K562 (cell line): ENCODE measurements at regions not wholly inside any gene's neighbourhood (a gene's known extent, or its start where the extent isn't known, plus 50 kb on each side); places are given as distances from the start of the nearest gene placed in this dataset.

Source experiments
- C11orf30 ChIP-seq: fragments of 450-650 bp; IDR thresholded peaks from 2 replicates; pipeline ENCODE4 v1.6.1; 2016; ENCODE audit warnings: low read depth, mild to moderate bottlenecking
- CHD1 ChIP-seq: fragments of 200-600 bp; sonication (generic); IDR thresholded peaks from one replicate; pipeline ENCODE4 v1.6.1; 2012; ENCODE audit warnings: mild to moderate bottlenecking, moderate library complexity, low read length, inconsistent platforms
- CSDE1 ChIP-seq, 2 experiments: fragments of 450-650 bp; IDR thresholded peaks; 2 replicates each; pipeline ENCODE4 v1.6.1; 2016; ENCODE audit warnings: mild to moderate bottlenecking in 1 of 2
- DPF2 ChIP-seq: fragments of 450-650 bp; IDR thresholded peaks from 2 replicates; pipeline ENCODE4 v1.6.1; 2016
- EZH2 ChIP-seq: IDR thresholded peaks from 2 replicates; pipeline ENCODE4 v1.6.1; 2012; ENCODE audit warnings: low read depth, mild to moderate bottlenecking, inconsistent platforms, low read length, borderline replicate concordance
- FOSL1 ChIP-seq: fragments of 200-800 bp; sonication (Bioruptor generic); conservative IDR thresholded peaks from 2 replicates; pipeline ENCODE4 v1.6.1; 2016; ENCODE audit warnings: missing genetic modification characterization, missing compliant biosample characterization
- HCFC1 ChIP-seq: IDR thresholded peaks from 2 replicates; pipeline ENCODE4 v1.6.1; 2012; ENCODE audit warnings: low read depth, low read length, improper control_type of control experiment
- IRF1 ChIP-seq: sonication (generic); formaldehyde crosslinking; IDR thresholded peaks from 2 replicates; pipeline ENCODE4 v1.8.0; 2022; ENCODE audit warnings: missing genetic modification reagents, mild to moderate bottlenecking, borderline replicate concordance
- JUND ChIP-seq, 2 experiments: IDR thresholded peaks; 2 replicates in 1 of 2; 3 replicates in 1 of 2; pipeline ENCODE4 v1.6.1; 2011; ENCODE audit warnings: borderline replicate concordance in 2 of 2, low read depth in 2 of 2, low read length in 2 of 2, improper control_type of control experiment in 1 of 2, missing biosample characterization in 1 of 2, missing genetic modification characterization in 1 of 2, missing genetic modification reagents in 1 of 2
- MEIS2 ChIP-seq: fragments of 450-650 bp; IDR thresholded peaks from 2 replicates; pipeline ENCODE4 v1.6.1; 2014; ENCODE audit warnings: mild to moderate bottlenecking; ENCODE audit not compliant: partially characterized antibody
- PCBP1 ChIP-seq: fragments of 200-400 bp; formaldehyde crosslinking; IDR thresholded peaks from 2 replicates; pipeline ENCODE4 v1.6.1; 2018; ENCODE audit warnings: mild to moderate bottlenecking, low read depth, low read length; ENCODE audit not compliant: poor library complexity, severe bottlenecking
- TAL1 ChIP-seq: fragments of 450-650 bp; IDR thresholded peaks from 2 replicates; pipeline ENCODE4 v1.6.1; 2016; ENCODE audit warnings: mild to moderate bottlenecking
- ZKSCAN1 ChIP-seq: fragments of 150-350 bp; IDR thresholded peaks from 2 replicates; pipeline ENCODE4 v1.6.1; 2016; ENCODE audit warnings: low read depth, low read length
- ZNF668 ChIP-seq: fragments of 250-450 bp; sonication (Bioruptor Pico); IDR thresholded peaks from 2 replicates; pipeline ENCODE4 v1.8.0; 2022; ENCODE audit warnings: mild to moderate bottlenecking, inconsistent platforms
- TF ChIP-seq, protein P1 (sequence below), 2 experiments: fragments of 450-650 bp in 1 of 2; sonication (generic) in 1 of 2; formaldehyde crosslinking in 1 of 2; IDR thresholded peaks in 1 of 2; conservative IDR thresholded peaks in 1 of 2; 2 replicates each; pipeline versions ENCODE4 v1.6.1 to v1.8.1; 2016 to 2023; ENCODE audit warnings: mild to moderate bottlenecking in 2 of 2, moderate library complexity in 2 of 2, inconsistent platforms in 1 of 2, missing genetic modification reagents in 1 of 2
- TF ChIP-seq, protein P2 (sequence below): sonication (generic); formaldehyde crosslinking; IDR thresholded peaks from 2 replicates; pipeline ENCODE4 v1.8.0; 2022; ENCODE audit warnings: mild to moderate bottlenecking, low read depth, missing genetic modification reagents
- TF ChIP-seq, protein P3 (sequence below): fragments of 450-650 bp; IDR thresholded peaks from 2 replicates; pipeline ENCODE4 v1.6.1; 2018; ENCODE audit not compliant: partially characterized antibody

DNA sequence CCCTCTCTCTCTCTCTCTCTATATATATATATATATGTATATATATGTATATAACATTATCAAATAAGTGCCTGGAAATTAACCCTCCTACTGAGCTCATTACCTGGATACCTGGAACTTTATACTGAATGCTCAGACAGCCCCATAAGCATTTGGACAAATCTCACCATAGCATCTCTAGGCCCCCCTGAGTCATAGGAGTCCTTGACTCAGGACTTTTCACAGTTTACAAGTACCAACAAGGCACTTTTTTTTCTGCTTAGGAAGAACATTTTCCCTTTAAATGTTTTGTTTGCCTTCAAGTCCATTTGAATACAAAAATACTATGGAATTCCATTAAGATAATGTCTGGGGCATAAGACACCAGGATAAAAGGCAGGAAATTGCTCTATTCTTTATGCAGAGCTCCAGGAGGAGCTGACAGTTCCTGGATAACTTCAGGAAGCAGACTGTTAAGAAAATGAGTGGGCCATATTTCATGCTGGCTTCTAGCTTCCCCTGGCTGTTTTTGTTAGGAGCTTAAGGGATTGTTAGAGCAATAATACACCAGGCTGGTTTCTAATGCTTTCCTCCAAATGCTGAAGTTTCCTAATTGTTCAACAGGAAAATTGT, 171.7 kb upstream of the ASIC2 start (continued):
- TF ChIP-seq JUND (IDR thresholded peaks at IDR 0.05; ENCODE audit: borderline replicate concordance, low read depth, low read length) (0 out of 2 replicates have a peak, but pooled peaks have one; percentile 16), JUND (tag; IDR thresholded peaks at IDR 0.05; ENCODE audit: borderline replicate concordance, low read depth, low read length) (no peak), CHD1 (no peak), ZKSCAN1 (no peak), DPF2 (peak; percentile 34; the same call in 1 of the 2 replicates), IRF1 (CRISPR knock-in tag) (no peak), FOSL1 (tag) (peak; percentile 44; the same call in 1 of the 2 replicates), TAL1 (no peak), MEIS2 (peak; percentile 45), HCFC1 (no peak), ZNF668 (CRISPR knock-in tag) (no peak), CSDE1 (IDR thresholded peaks at IDR 0.05) (no peak), EZH2 (no peak), PCBP1 (no peak), C11orf30 (0 out of 2 replicates have a peak, but pooled peaks have one; percentile 8)
- TF ChIP-seq, protein P1, sequence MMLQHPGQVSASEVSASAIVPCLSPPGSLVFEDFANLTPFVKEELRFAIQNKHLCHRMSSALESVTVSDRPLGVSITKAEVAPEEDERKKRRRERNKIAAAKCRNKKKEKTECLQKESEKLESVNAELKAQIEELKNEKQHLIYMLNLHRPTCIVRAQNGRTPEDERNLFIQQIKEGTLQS (IDR thresholded peaks at IDR 0.05) = no peak
- TF ChIP-seq, protein P1 (CRISPR knock-in tag; conservative IDR thresholded peaks at IDR 0.05) = no peak
- TF ChIP-seq, protein P2, sequence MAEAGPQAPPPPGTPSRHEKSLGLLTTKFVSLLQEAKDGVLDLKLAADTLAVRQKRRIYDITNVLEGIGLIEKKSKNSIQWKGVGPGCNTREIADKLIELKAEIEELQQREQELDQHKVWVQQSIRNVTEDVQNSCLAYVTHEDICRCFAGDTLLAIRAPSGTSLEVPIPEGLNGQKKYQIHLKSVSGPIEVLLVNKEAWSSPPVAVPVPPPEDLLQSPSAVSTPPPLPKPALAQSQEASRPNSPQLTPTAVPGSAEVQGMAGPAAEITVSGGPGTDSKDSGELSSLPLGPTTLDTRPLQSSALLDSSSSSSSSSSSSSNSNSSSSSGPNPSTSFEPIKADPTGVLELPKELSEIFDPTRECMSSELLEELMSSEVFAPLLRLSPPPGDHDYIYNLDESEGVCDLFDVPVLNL = no peak
- TF ChIP-seq, protein P3, sequence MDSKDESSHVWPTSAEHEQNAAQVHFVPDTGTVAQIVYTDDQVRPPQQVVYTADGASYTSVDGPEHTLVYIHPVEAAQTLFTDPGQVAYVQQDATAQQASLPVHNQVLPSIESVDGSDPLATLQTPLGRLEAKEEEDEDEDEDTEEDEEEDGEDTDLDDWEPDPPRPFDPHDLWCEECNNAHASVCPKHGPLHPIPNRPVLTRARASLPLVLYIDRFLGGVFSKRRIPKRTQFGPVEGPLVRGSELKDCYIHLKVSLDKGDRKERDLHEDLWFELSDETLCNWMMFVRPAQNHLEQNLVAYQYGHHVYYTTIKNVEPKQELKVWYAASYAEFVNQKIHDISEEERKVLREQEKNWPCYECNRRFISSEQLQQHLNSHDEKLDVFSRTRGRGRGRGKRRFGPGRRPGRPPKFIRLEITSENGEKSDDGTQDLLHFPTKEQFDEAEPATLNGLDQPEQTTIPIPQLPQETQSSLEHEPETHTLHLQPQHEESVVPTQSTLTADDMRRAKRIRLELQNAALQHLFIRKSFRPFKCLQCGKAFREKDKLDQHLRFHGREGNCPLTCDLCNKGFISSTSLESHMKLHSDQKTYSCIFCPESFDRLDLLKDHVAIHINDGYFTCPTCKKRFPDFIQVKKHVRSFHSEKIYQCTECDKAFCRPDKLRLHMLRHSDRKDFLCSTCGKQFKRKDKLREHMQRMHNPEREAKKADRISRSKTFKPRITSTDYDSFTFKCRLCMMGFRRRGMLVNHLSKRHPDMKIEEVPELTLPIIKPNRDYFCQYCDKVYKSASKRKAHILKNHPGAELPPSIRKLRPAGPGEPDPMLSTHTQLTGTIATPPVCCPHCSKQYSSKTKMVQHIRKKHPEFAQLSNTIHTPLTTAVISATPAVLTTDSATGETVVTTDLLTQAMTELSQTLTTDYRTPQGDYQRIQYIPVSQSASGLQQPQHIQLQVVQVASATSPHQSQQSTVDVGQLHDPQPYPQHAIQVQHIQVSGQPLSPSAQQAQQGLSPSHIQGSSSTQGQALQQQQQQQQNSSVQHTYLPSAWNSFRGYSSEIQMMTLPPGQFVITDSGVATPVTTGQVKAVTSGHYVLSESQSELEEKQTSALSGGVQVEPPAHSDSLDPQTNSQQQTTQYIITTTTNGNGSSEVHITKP = no peak
